Thoracic aorta (tissue), 2 donors: ENCODE measurements at regions not wholly inside any gene's neighbourhood (a gene's known extent, or its start where the extent isn't known, plus 50 kb on each side); places are given as distances from the start of the nearest gene placed in this dataset.

Experiments
- ATAC-seq: fragments of 150-250 bp; one replicate; pipeline ENCODE4 v1.8.0; 2017; ENCODE audit warnings: low read depth; ENCODE audit not compliant: insufficient number of reproducible peaks, low FRiP score
- DNase-seq: peaks from one replicate; pipeline ENCODE4 v3.0.0-alpha.2; 2020; ENCODE audit warnings: low spot score
- H3K27ac ChIP-seq, 2 donors: fragments of 200-600 bp; sonication (generic); 1 replicate in 1 of 2; 2 replicates in 1 of 2; pipeline ENCODE4 v1.5.1; 2016; ENCODE audit warnings: mild to moderate bottlenecking in 2 of 2, moderate library complexity in 2 of 2
- H3K27me3 ChIP-seq: fragments of 200-600 bp; sonication (generic); replicated peaks from 2 replicates; pipeline ENCODE4 v1.6.0; 2016; ENCODE audit warnings: mild to moderate bottlenecking; ENCODE audit not compliant: insufficient read depth
- H3K36me3 ChIP-seq: fragments of 200-600 bp; sonication (generic); one replicate; pipeline ENCODE4 v1.5.1; 2016
- H3K4me1 ChIP-seq, 2 donors: fragments of 200-600 bp; sonication (generic); 1 replicate in 1 of 2; 2 replicates in 1 of 2; pipeline versions ENCODE4 v1.5.1 to v1.6.0; 2016; ENCODE audit warnings: low read depth in 2 of 2, mild to moderate bottlenecking in 1 of 2; ENCODE audit not compliant: control insufficient read depth in 1 of 2
- H3K4me3 ChIP-seq: fragments of 200-600 bp; sonication (generic); 2 replicates; pipeline ENCODE4 v1.5.1; 2016; ENCODE audit warnings: mild to moderate bottlenecking
- H3K9me3 ChIP-seq: fragments of 200-600 bp; sonication (generic); 2 replicates; pipeline ENCODE4 v1.5.1; 2016
- CTCF ChIP-seq: fragments of 200-600 bp; sonication (generic); IDR thresholded peaks from one replicate; pipeline ENCODE4 v1.5.1; 2019; ENCODE audit warnings: antibody characterized with exemption

- TF ChIP-seq CTCF, result no peak
- H3K4me3 ChIP-seq, result no peak overlapping the region
- peaks cover 0 to under 1% of the 10 kb centered on the region in 2 donors for H3K4me1 ChIP-seq
- DNase-seq (no peak), ATAC-seq (no peak)
- H3K27ac ChIP-seq, result no peak overlapping the region
- H3K36me3 ChIP-seq, result no peaks in the 10 kb centered on the region
- H3K27me3 ChIP-seq, result no peaks in the 10 kb centered on the region
- no peaks in the 10 kb centered on the region for H3K9me3 ChIP-seq
Measured at GRCh38 chr1:25026730-25027450, 96.8 kb upstream of the RUNX3 start.

GRCh38 chr1:25026304-25026703 is 96.2 kb upstream of the RUNX3 start:
- Histone ChIP-seq H3K27ac (no peak overlapping the region), H3K4me3 (no peak overlapping the region), H3K4me1 (no peaks in the 10 kb centered on the region), H3K27me3 (no peaks in the 10 kb centered on the region), H3K9me3 (no peaks in the 10 kb centered on the region), H3K36me3 (no peaks in the 10 kb centered on the region)
- ATAC-seq (no peak), DNase-seq (no peak)
- no peak for TF ChIP-seq CTCF

GRCh38 chr1:25024615-25025350 is 94.7 kb upstream of the RUNX3 start:
- Histone ChIP-seq H3K4me1 (no peaks in the 10 kb centered on the region), H3K36me3 (no peaks in the 10 kb centered on the region), H3K4me3 (no peak overlapping the region), H3K9me3 (no peaks in the 10 kb centered on the region), H3K27me3 (no peaks in the 10 kb centered on the region), H3K27ac (no peak overlapping the region)
- DNase-seq (no peak), ATAC-seq (no peak)
- TF ChIP-seq CTCF, result no peak

DNA sequence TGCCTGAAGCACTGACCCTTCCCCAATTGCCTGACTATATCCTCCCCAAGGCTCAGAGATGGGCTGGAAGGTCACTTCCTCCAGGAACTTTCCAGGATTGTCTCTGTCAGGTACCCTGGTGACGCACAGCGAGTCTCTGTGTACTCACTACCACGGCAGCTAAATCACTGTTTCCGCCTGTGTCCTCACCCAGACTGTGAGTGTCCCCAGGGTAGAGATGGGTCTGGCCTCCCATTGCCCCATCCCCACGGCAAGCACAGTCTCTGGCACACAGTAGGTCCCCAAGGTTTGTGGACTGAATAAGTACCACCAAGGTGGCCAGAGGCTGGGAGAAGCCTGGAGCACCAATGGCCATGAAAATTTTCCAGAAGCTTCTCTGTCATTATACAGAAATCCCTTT is 93.8 kb upstream of the RUNX3 start:
- DNase-seq (no peak), ATAC-seq (no peak)
- Histone ChIP-seq H3K27me3 (no peaks in the 10 kb centered on the region), H3K27ac (no peak overlapping the region), H3K4me1 (no peaks in the 10 kb centered on the region), H3K9me3 (no peaks in the 10 kb centered on the region), H3K4me3 (no peak overlapping the region), H3K36me3 (no peaks in the 10 kb centered on the region)
- no peak for TF ChIP-seq CTCF

DNA sequence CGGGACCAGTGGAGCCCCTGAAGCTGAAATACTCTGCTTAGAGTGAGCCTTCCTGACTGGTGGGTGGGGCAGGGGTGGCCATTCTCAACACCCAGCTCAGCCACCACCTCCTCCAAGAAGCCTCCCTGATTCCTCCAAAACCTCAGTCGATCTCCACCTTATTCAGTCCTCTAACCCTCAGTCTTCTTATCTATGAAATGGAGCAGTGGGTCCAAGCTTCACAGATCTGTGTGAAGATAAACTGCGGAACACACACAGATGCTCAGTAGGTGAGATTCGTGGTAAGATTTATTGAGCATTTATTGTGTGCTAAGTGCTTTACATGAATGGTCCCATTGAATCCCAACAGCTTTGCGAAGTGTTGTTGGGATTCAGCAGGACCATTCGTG is 93.1 kb upstream of the RUNX3 start:
- Histone ChIP-seq H3K27me3 (no peaks in the 10 kb centered on the region), H3K4me3 (no peak overlapping the region), H3K9me3 (no peaks in the 10 kb centered on the region), H3K27ac (no peak overlapping the region), H3K4me1 (no peaks in the 10 kb centered on the region), H3K36me3 (no peaks in the 10 kb centered on the region)
- ATAC-seq (no peak), DNase-seq (no peak)
- no peak for TF ChIP-seq CTCF
